B cell (primary cell): ENCODE measurements at regions not wholly inside any gene's neighbourhood (a gene's known extent, or its start where the extent isn't known, plus 50 kb on each side); places are given as distances from the start of the nearest gene placed in this dataset.

Experiments used
- CTCF ChIP-seq: fragments of 200-600 bp; IDR thresholded peaks from one replicate; pipeline ENCODE4 v1.8.0; 2022; ENCODE audit warnings: antibody characterized with exemption, mild to moderate bottlenecking
- EZH2 ChIP-seq: IDR thresholded peaks from 2 replicates; pipeline ENCODE4 v1.6.1; 2012; ENCODE audit warnings: borderline replicate concordance, low read depth, mild to moderate bottlenecking, moderate library complexity, low read length; ENCODE audit not compliant: insufficient read depth, poor library complexity, severe bottlenecking

- TF ChIP-seq CTCF (no peak), EZH2 (no peak)
These were observed 63.8 kb upstream of the BMP2 start for GRCh38 chr20:6703656-6704055.
